ENCODE measurements at regions not wholly inside any gene's neighbourhood (a gene's known extent, or its start where the extent isn't known, plus 50 kb on each side); places are given as distances from the start of the nearest gene placed in this dataset.

GRCh38 chr16:24414534-24414933 lies 124.8 kb upstream of the RBBP6 start:
- H3K9me3 ChIP-seq (replicated peaks in 1 of 11): peaks cover 26 to 48% (median 31%) of the 10 kb centered on the region in 11 experiments
- H4K20me1 ChIP-seq: no peaks in the 10 kb centered on the region
- TF ChIP-seq Cebpa-rat (IDR thresholded peaks at IDR 0.05): no peak
- no peak overlapping the region for H3K27ac ChIP-seq
- peaks cover under 1 to 23% (median 11%) of the 10 kb centered on the region in 10 experiments; a peak in 17 of 20 replicates for H3K4me1 ChIP-seq
- no peaks in the 10 kb centered on the region for H3K27me3 ChIP-seq
- H3K4me2 ChIP-seq: no peak overlapping the region
- no peak overlapping the region for H3K4me3 ChIP-seq
- no peaks in the 10 kb centered on the region for H3K36me3 ChIP-seq
- no peak overlapping the region for H3K9ac ChIP-seq

GRCh38 chr16:24418733-24419132 lies 120.6 kb upstream of the RBBP6 start:
- Histone ChIP-seq H3K27me3 (no peaks in the 10 kb centered on the region), H4K20me1 (no peaks in the 10 kb centered on the region), H3K9ac (peak overlapping the region in 2 of 11 experiments; percentile 50 to 75; a peak in 2 of 22 replicates), H3K9me3 (replicated peaks in 1 of 11) (peaks cover 24 to 44% (median 27%) of the 10 kb centered on the region in 11 experiments), H3K36me3 (no peaks in the 10 kb centered on the region), H3K4me3 (no peak overlapping the region), H3K27ac (peak overlapping the region in 9 of 11 experiments; percentile 13 to 92 (median 81); a peak in 14 of 22 replicates), H3K4me1 (peaks cover 5 to 42% (median 23%) of the 10 kb centered on the region in 10 experiments; a peak in 17 of 20 replicates), H3K4me2 (peak overlapping the region in 7 of 11 experiments; percentile 45 to 79 (median 60); a peak in 15 of 22 replicates)
- TF ChIP-seq Cebpa-rat (IDR thresholded peaks at IDR 0.05): no peak

- Histone ChIP-seq H3K36me3 (no peaks in the 10 kb centered on the region), H3K4me2 (no peak overlapping the region), H3K4me3 (no peak overlapping the region), H3K27ac (peak overlapping the region in 2 of 11 experiments; percentile 1 to 26; a peak in 1 of 22 replicates), H3K27me3 (no peaks in the 10 kb centered on the region), H3K9me3 (replicated peaks in 1 of 11) (peaks cover 0 to 14% (median 6%) of the 10 kb centered on the region in 11 experiments; a peak in 8 of 22 replicates), H3K9ac (no peak overlapping the region), H3K4me1 (peaks cover 5 to 42% (median 22%) of the 10 kb centered on the region in 10 experiments; a peak in 17 of 20 replicates), H4K20me1 (no peaks in the 10 kb centered on the region)
- TF ChIP-seq Cebpa-rat (IDR thresholded peaks at IDR 0.05): no peak
Observed at GRCh38 chr16:24423312-24423711, 116.1 kb upstream of the RBBP6 start.

GRCh38 chr16:24424364-24424763 lies 115.0 kb upstream of the RBBP6 start:
- Histone ChIP-seq H3K27ac (peak overlapping the region in 1 of 11 experiments; percentile 1; a peak in 1 of 22 replicates), H3K36me3 (no peaks in the 10 kb centered on the region), H3K4me1 (peaks cover under 1 to 42% (median 13%) of the 10 kb centered on the region in 10 experiments; a peak in 17 of 20 replicates), H3K27me3 (no peaks in the 10 kb centered on the region), H3K9me3 (replicated peaks in 1 of 11) (peaks cover 0 to 14% (median 6%) of the 10 kb centered on the region in 11 experiments; a peak in 8 of 22 replicates), H3K4me3 (no peak overlapping the region), H3K4me2 (no peak overlapping the region), H3K9ac (no peak overlapping the region), H4K20me1 (no peaks in the 10 kb centered on the region)
- TF ChIP-seq Cebpa-rat (IDR thresholded peaks at IDR 0.05): no peak

GRCh38 chr16:24427840-24428239 lies 111.5 kb upstream of the RBBP6 start:
- Histone ChIP-seq H3K27me3 (no peaks in the 10 kb centered on the region), H3K4me3 (no peak overlapping the region), H3K9me3 (replicated peaks in 1 of 11) (peaks cover 0 to 10% (median 6%) of the 10 kb centered on the region in 11 experiments; a peak in 8 of 22 replicates), H3K9ac (no peak overlapping the region), H3K4me2 (peak overlapping the region in 3 of 11 experiments; percentile 64 to 70 (median 68); a peak in 6 of 22 replicates), H3K4me1 (peaks cover 0 to 57% (median 2%) of the 10 kb centered on the region in 10 experiments; a peak in 9 of 20 replicates), H4K20me1 (no peaks in the 10 kb centered on the region), H3K36me3 (no peaks in the 10 kb centered on the region), H3K27ac (peak overlapping the region in 4 of 11 experiments; percentile 70 to 78 (median 76); a peak in 6 of 22 replicates)
- no peak for TF ChIP-seq Cebpa-rat (IDR thresholded peaks at IDR 0.05)

GRCh38 chr16:24428756-24429155 lies 110.6 kb upstream of the RBBP6 start:
- no peaks in the 10 kb centered on the region for H3K36me3 ChIP-seq
- H3K27me3 ChIP-seq: no peaks in the 10 kb centered on the region
- H3K9ac ChIP-seq: peak overlapping the region in 1 of 11 experiments; percentile 12; a peak in 1 of 22 replicates
- H3K9me3 ChIP-seq (replicated peaks in 1 of 11): peaks cover 0 to 10% (median 6%) of the 10 kb centered on the region in 11 experiments; a peak in 8 of 22 replicates
- H3K4me1 ChIP-seq: peaks cover 0 to 63% (median 2%) of the 10 kb centered on the region in 10 experiments; a peak in 9 of 20 replicates
- H3K4me2 ChIP-seq: peak overlapping the region in 4 of 11 experiments; percentile 45 to 70 (median 66); a peak in 7 of 22 replicates
- H4K20me1 ChIP-seq: no peaks in the 10 kb centered on the region
- peak overlapping the region in 5 of 11 experiments; percentile 54 to 78 (median 75); a peak in 10 of 22 replicates for H3K27ac ChIP-seq
- no peak overlapping the region for H3K4me3 ChIP-seq
- TF ChIP-seq Cebpa-rat (IDR thresholded peaks at IDR 0.05): peak in 2 of 11 experiments; percentile 41 to 63; a peak in 3 of 22 replicates

GRCh38 chr16:24430954-24431760 lies 108.2 kb upstream of the RBBP6 start:
- Histone ChIP-seq H3K36me3 (no peaks in the 10 kb centered on the region), H3K4me2 (peak overlapping the region in 5 of 11 experiments; percentile 15 to 67 (median 44); a peak in 9 of 22 replicates), H4K20me1 (no peaks in the 10 kb centered on the region), H3K9ac (no peak overlapping the region), H3K9me3 (replicated peaks in 1 of 11) (peaks cover 0 to 8% (median 6%) of the 10 kb centered on the region in 11 experiments; a peak in 8 of 22 replicates), H3K27ac (peak overlapping the region in 4 of 11 experiments; percentile 13 to 67 (median 54); a peak in 7 of 22 replicates), H3K4me3 (no peak overlapping the region), H3K27me3 (no peaks in the 10 kb centered on the region), H3K4me1 (peaks cover 0 to 67% (median 2%) of the 10 kb centered on the region in 10 experiments; a peak in 9 of 20 replicates)
- TF ChIP-seq Cebpa-rat (IDR thresholded peaks at IDR 0.05): no peak

- H3K4me3 ChIP-seq: no peak overlapping the region
- H3K4me2 ChIP-seq: peak overlapping the region in 2 of 11 experiments; percentile 52 to 58; a peak in 4 of 22 replicates
- no peaks in the 10 kb centered on the region for H3K36me3 ChIP-seq
- H3K4me1 ChIP-seq: peaks cover 0 to 55% (median 2%) of the 10 kb centered on the region in 10 experiments; a peak in 9 of 20 replicates
- no peaks in the 10 kb centered on the region for H3K27me3 ChIP-seq
- H3K27ac ChIP-seq: no peak overlapping the region
- no peak for TF ChIP-seq Cebpa-rat (IDR thresholded peaks at IDR 0.05)
- no peaks in the 10 kb centered on the region for H3K9me3 ChIP-seq (replicated peaks in 1 of 11)
- H4K20me1 ChIP-seq: no peaks in the 10 kb centered on the region
- no peak overlapping the region for H3K9ac ChIP-seq
Observed at GRCh38 chr16:24433706-24434105, 105.7 kb upstream of the RBBP6 start.

- H3K27me3 ChIP-seq: no peaks in the 10 kb centered on the region
- peak overlapping the region in 1 of 11 experiments; percentile 41; a peak in 2 of 22 replicates for H3K9ac ChIP-seq
- peak overlapping the region in 4 of 11 experiments; percentile 14 to 77 (median 46); a peak in 7 of 22 replicates for H3K27ac ChIP-seq
- TF ChIP-seq Cebpa-rat (IDR thresholded peaks at IDR 0.05): no peak
- H3K36me3 ChIP-seq: no peaks in the 10 kb centered on the region
- no peaks in the 10 kb centered on the region for H4K20me1 ChIP-seq
- H3K4me1 ChIP-seq: peaks cover 0 to 19% (median 4%) of the 10 kb centered on the region in 10 experiments; a peak in 9 of 20 replicates
- no peak overlapping the region for H3K4me3 ChIP-seq
- no peaks in the 10 kb centered on the region for H3K9me3 ChIP-seq (replicated peaks in 1 of 11)
- H3K4me2 ChIP-seq: peak overlapping the region in 5 of 11 experiments; percentile 16 to 65 (median 41); a peak in 9 of 22 replicates
Observed at GRCh38 chr16:24440306-24440705, 99.1 kb upstream of the RBBP6 start.
